GM12801 (cell line): ENCODE measurements at regions not wholly inside any gene's neighbourhood (a gene's known extent, or its start where the extent isn't known, plus 50 kb on each side); places are given as distances from the start of the nearest gene placed in this dataset.

ENCODE experiments used
- TF ChIP-seq, protein P1 (sequence below): IDR thresholded peaks from one replicate; pipeline ENCODE4 v1.5.1; 2011; ENCODE audit warnings: control low read depth; ENCODE audit not compliant: insufficient read length; ENCODE audit errors: extremely low read depth

DNA sequence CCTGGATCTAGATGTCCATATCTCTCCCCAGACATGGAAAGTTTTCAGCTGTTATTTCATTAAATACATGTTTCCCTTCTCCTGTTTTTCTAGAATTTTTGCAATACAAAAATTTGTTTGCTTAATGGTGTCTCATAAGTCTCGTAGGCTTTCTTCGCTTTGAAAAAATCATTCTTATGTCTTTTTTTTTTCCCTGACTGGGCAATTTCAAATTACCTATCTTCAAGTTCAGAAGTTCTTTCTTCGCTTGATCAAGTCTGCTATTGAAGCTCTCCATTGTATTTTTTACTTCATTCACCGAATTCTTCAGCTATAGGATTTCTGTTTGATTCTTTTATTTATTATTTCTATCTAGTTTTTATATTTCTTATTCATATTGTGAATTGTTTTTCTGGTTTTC is 130.2 kb upstream of the WSCD2 start:
- TF ChIP-seq, protein P1, sequence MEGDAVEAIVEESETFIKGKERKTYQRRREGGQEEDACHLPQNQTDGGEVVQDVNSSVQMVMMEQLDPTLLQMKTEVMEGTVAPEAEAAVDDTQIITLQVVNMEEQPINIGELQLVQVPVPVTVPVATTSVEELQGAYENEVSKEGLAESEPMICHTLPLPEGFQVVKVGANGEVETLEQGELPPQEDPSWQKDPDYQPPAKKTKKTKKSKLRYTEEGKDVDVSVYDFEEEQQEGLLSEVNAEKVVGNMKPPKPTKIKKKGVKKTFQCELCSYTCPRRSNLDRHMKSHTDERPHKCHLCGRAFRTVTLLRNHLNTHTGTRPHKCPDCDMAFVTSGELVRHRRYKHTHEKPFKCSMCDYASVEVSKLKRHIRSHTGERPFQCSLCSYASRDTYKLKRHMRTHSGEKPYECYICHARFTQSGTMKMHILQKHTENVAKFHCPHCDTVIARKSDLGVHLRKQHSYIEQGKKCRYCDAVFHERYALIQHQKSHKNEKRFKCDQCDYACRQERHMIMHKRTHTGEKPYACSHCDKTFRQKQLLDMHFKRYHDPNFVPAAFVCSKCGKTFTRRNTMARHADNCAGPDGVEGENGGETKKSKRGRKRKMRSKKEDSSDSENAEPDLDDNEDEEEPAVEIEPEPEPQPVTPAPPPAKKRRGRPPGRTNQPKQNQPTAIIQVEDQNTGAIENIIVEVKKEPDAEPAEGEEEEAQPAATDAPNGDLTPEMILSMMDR: no peak

DNA sequence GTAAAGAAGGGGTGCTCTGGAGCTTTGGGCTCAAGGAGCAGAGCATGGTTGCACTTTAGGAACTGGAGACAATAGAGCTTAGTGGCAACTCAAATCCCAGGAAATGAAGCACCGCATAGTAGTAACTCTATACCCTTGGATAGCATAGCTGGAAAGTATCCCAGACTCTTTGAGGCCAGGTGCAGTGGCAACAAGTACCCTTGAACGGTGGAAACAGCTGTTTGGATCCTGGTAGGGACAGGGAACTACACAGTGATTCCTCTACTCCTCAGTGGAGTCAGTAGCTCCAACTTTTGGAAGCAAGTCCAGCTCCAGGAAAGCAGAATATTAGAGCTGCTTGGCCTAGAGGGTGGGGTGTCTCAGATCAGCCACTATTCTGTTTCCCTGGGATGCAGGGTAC is 129.0 kb upstream of the WSCD2 start:
- TF ChIP-seq, protein P1: no peak

DNA sequence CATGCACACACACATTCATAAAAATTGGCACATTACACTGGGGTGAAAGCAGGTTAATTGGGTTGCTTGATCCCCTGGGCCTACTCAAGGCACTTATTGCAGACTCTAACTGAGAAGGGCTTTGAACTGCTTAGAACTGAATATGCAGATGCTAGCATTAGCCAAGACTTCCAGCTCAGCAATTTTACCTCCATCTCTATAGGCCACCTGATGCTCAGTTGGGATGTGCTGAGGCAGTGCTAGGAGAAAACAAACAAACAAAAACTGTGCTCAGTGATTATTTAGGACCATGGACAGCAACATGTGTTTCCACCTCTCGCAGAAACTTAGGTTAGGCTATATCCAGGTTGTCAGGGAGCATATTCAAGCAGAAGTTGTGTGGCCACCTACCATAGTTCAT is 124.8 kb upstream of the WSCD2 start:
- TF ChIP-seq, protein P1: no peak

DNA sequence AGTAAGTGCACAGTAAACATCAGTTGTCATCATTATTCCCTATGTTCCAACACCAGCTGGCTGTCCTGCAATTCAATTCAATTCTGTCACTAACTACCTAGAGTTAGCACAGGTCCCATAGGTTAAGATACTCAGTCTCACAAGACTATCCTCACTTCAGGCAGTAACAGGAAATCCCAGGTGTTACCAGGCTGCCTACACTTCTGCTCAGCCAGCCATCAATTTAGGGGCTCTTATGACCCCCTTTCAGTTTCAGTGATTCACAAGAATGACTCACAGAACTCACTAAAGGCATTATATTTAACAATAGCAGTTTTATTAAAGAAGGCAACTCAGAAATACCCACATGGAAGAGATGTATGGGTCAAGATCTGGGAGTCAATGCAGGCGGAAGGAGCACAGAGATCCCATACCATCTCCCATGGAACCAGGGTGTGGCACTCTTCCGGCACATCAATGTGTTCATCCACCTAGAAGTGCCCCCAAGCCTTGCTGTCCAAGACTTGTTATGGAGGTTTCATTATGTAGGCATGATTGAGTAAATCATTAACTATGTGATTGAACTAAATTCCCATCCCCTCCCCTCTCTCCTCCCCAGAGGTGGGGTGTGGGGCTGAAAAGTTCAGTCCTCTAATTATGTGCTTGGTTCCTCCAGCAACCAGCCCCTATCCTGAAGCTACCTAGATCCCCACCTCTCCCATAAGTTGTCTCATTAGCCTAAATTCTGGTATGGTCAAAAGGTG is 120.8 kb upstream of the WSCD2 start:
- TF ChIP-seq, protein P1: no peak

DNA sequence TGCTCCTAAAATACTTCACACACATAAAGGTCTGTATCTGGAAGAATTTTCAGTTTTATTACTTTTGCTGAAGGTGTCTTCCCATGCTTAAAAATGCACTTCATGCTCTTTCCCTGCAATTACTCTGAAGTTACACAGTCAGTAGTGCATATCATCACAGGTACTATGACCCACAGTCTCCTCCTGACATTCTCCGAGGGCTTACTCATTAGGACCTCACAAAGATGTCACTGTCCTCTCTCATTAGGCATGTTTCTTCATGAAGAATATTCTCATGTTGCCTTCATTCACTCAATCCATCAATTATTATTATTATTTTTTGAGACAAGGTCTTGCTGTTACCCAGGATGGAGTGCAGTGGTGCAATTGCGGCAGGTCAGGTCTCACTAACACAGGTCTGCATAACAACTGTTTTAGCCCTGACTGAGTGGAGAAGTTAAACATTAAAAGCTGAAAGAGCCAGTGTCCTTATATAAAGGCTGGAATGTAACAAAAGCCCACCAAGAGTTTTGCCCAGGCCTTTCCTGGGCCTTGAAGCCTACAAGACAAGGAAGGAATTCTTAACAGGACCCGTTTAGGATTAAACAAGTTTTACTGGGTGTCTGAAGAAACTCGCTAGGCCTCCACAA is 119.5 kb upstream of the WSCD2 start:
- TF ChIP-seq, protein P1: no peak

DNA sequence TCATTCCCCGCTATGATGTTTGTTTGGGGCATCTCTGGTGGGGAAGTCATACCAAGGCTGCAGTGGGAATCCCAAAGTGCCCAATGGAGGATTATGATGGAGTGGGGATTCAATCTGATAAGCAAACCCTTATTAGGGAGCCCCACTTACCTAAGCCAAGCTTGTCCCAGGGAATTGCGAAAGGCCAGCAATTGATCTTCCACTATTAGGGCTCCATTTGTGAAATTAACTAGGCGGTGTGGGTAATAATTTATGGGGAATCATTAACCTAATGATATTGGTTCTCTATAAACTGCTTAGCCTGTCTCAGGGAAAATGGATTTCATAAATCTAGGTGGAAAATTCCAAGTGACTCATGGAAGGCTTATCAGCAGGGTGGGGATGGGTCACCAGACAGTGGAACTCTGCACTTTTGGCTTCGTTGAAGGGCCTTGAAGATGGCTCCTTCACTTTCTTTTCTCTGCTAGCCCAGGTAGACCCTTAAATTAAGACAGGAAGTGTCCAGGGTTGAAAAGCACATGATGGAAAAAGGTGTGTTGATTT is 113.0 kb upstream of the WSCD2 start:
- TF ChIP-seq, protein P1: no peak

DNA sequence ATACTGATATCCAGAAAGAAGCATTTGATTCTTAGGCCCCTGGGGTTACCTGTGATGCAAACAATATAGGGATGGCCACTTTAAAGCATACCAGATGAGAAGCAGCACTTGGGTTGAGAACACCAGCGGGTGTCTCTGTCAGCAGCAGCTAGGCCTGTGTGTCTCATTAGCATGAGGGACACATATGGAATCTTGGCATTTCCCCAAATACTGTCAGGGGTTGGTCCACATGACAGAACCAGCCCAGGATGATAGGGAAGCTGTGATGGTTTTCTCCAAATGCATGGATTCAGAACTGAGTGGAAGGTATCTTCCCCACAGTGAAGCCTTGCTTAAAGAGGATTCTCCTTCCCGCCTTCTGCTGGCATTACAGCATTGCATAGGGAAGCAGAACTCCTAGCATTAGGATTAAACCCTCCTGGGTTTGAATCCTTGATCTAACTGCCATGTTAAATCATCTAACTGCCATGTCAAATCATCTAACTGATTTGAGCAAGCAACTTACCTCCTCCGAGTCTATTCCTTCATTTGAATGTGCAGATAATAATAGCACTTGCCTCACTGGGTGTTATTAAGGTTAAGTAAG is 111.5 kb upstream of the WSCD2 start:
- TF ChIP-seq, protein P1: no peak
